HEK293 (cell line): ENCODE measurements at regions not wholly inside any gene's neighbourhood (a gene's known extent, or its start where the extent isn't known, plus 50 kb on each side); places are given as distances from the start of the nearest gene placed in this dataset.

Experiments used
- EGR2 ChIP-seq: fragments of 450-650 bp; formaldehyde crosslinking; IDR thresholded peaks from 2 replicates; pipeline ENCODE4 v1.5.1; 2016; ENCODE audit warnings: low read depth, missing biosample characterization, missing genetic modification characterization
- REST ChIP-seq: fragments of 450-650 bp; formaldehyde crosslinking; IDR thresholded peaks from 2 replicates; pipeline ENCODE4 v1.5.1; 2016; ENCODE audit warnings: missing biosample characterization, missing genetic modification characterization
- ZBTB8A ChIP-seq: fragments of 450-650 bp; formaldehyde crosslinking; IDR thresholded peaks from 2 replicates; pipeline ENCODE4 v1.5.1; 2016; ENCODE audit warnings: missing biosample characterization, missing genetic modification characterization
- ZFP37 ChIP-seq: fragments of 450-650 bp; formaldehyde crosslinking; IDR thresholded peaks from 2 replicates; pipeline ENCODE4 v1.5.1; 2016; ENCODE audit warnings: missing biosample characterization, missing genetic modification characterization
- ZNF10 ChIP-seq: fragments of 450-650 bp; formaldehyde crosslinking; IDR thresholded peaks from 2 replicates; pipeline ENCODE4 v1.5.1; 2017; ENCODE audit warnings: missing biosample characterization, missing genetic modification characterization
- ZNF114 ChIP-seq: fragments of 450-650 bp; formaldehyde crosslinking; IDR thresholded peaks from 2 replicates; pipeline ENCODE4 v1.5.0; 2017; ENCODE audit warnings: missing biosample characterization, missing genetic modification characterization
- ZNF184 ChIP-seq: fragments of 450-650 bp; IDR thresholded peaks from 2 replicates; pipeline ENCODE4 v1.5.1; 2018; ENCODE audit warnings: missing biosample characterization, mild to moderate bottlenecking, missing genetic modification characterization
- ZNF248 ChIP-seq: fragments of 450-650 bp; formaldehyde crosslinking; IDR thresholded peaks from 2 replicates; pipeline ENCODE4 v1.5.1; 2017; ENCODE audit warnings: missing biosample characterization, missing genetic modification characterization
- ZNF624 ChIP-seq: fragments of 450-650 bp; formaldehyde crosslinking; IDR thresholded peaks from 2 replicates; pipeline ENCODE4 v1.5.1; 2017; ENCODE audit warnings: missing biosample characterization, missing genetic modification characterization
- ZNF629 ChIP-seq: fragments of 450-650 bp; formaldehyde crosslinking; IDR thresholded peaks from 2 replicates; pipeline ENCODE4 v1.5.1; 2017; ENCODE audit warnings: missing biosample characterization, missing genetic modification characterization
- TF ChIP-seq, protein P1 (sequence below): fragments of 450-650 bp; formaldehyde crosslinking; IDR thresholded peaks from 2 replicates; pipeline ENCODE4 v1.5.1; 2016; ENCODE audit warnings: missing biosample characterization, missing genetic modification characterization
- TF ChIP-seq, protein P2 (sequence below): fragments of 450-650 bp; formaldehyde crosslinking; IDR thresholded peaks from 2 replicates; pipeline ENCODE4 v1.5.1; 2016; ENCODE audit warnings: missing biosample characterization, missing genetic modification characterization

DNA sequence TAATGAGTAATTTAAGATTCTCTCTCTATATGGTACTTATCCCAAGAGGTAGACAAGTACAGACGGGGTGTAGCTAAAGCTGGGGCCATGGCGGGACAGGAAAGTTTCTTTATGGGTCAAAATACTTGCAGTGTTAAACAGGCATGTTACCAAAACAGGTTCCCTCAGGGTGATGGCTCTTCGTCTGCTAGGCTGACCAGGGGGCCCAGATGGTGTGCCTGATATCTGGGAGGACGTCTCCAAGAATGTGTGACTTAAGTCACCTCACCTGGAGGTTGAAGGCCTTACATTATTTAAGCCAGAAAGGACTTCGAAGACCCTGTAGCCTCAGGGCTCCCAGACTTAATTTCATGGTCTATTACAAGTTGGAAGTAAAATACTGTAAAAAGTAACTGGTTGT lies 52.7 kb upstream of the FMOD start:
- TF ChIP-seq, protein P1, sequence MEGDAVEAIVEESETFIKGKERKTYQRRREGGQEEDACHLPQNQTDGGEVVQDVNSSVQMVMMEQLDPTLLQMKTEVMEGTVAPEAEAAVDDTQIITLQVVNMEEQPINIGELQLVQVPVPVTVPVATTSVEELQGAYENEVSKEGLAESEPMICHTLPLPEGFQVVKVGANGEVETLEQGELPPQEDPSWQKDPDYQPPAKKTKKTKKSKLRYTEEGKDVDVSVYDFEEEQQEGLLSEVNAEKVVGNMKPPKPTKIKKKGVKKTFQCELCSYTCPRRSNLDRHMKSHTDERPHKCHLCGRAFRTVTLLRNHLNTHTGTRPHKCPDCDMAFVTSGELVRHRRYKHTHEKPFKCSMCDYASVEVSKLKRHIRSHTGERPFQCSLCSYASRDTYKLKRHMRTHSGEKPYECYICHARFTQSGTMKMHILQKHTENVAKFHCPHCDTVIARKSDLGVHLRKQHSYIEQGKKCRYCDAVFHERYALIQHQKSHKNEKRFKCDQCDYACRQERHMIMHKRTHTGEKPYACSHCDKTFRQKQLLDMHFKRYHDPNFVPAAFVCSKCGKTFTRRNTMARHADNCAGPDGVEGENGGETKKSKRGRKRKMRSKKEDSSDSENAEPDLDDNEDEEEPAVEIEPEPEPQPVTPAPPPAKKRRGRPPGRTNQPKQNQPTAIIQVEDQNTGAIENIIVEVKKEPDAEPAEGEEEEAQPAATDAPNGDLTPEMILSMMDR (tag by site-specific recombination), result no peak
- TF ChIP-seq ZNF248 (tag by site-specific recombination), result no peak
- TF ChIP-seq ZNF10, result no peak
- TF ChIP-seq, protein P2, sequence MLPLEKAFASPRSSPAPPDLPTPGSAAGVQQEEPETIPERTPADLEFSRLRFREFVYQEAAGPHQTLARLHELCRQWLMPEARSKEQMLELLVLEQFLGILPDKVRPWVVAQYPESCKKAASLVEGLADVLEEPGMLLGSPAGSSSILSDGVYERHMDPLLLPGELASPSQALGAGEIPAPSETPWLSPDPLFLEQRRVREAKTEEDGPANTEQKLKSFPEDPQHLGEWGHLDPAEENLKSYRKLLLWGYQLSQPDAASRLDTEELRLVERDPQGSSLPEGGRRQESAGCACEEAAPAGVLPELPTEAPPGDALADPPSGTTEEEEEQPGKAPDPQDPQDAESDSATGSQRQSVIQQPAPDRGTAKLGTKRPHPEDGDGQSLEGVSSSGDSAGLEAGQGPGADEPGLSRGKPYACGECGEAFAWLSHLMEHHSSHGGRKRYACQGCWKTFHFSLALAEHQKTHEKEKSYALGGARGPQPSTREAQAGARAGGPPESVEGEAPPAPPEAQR (tag by site-specific recombination), result no peak
- TF ChIP-seq ZNF114, result no peak
- no peak for TF ChIP-seq ZFP37
- no peak for TF ChIP-seq ZBTB8A (tag by site-specific recombination)
- no peak for TF ChIP-seq ZNF629 (tag by site-specific recombination)
- no peak for TF ChIP-seq ZNF184
- TF ChIP-seq EGR2 (tag by site-specific recombination), result no peak
- no peak for TF ChIP-seq ZNF624 (tag by site-specific recombination)
- TF ChIP-seq REST (tag by site-specific recombination), result no peak
